ENCODE measurements at regions not wholly inside any gene's neighbourhood (a gene's known extent, or its start where the extent isn't known, plus 50 kb on each side); places are given as distances from the start of the nearest gene placed in this dataset.

DNA sequence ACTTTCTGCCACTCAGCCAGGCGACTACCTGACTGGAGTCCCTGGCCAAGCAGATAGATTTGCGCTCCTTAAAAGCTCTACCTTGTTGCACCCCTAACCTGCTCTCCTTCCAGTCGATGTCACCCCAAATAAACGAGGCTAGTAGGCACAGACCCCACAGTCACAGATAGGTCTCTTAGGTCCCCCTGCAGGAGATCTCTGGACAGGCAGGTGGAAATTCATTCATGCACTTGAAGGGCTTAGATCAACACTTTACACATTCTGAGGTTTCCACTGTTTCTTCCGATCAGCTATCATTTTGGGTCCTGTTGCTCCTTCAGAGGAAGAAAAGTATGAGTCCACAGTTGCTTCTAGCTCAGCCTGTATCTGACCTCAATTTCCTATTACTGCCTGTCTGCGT is 272.6 kb upstream of the FMN2 start:
- H3K36me3 ChIP-seq (ENCODE audit: low read depth), result no peaks in the 10 kb centered on the region
- H3K4me1 ChIP-seq (ENCODE audit: insufficient read depth), result no peaks in the 10 kb centered on the region
- H2AFZ ChIP-seq, result no peak overlapping the region
- H3K27me3 ChIP-seq (replicated peaks; ENCODE audit: insufficient read depth), result no peaks in the 10 kb centered on the region
- H3K27ac ChIP-seq, result no peak overlapping the region
- H3K9me3 ChIP-seq (ENCODE audit: low read depth), result no peaks in the 10 kb centered on the region
- no peak overlapping the region for H3K9ac ChIP-seq
- H3K4me3 ChIP-seq, result no peak overlapping the region
- in situ Hi-C loops (cut with MboI), result no loop called here
- no peak for TF ChIP-seq EZH2phosphoT487 (IDR thresholded peaks at IDR 0.05; ENCODE audit: insufficient read depth, low read depth)
- no peak for TF ChIP-seq EZH2 (IDR thresholded peaks at IDR 0.05; ENCODE audit: insufficient read depth, poor library complexity, severe bottlenecking)
- H3K9me2 ChIP-seq (ENCODE audit: insufficient read depth), result no peaks in the 10 kb centered on the region
- 14 to 26% methylated on average over 6 of the region's 6 CpGs for WGBS, 2 experiments (ENCODE audit: low coverage in 1 of 2, low lambda C conversion rate in 2 of 2, missing lambda C conversion rate in 2 of 2)
- no peaks in the 10 kb centered on the region for H3K79me2 ChIP-seq (ENCODE audit: insufficient read depth)
- DNase-seq, result no peak
- no peaks in the 10 kb centered on the region for H3F3A ChIP-seq (ENCODE audit: insufficient read depth)
- H3K4me2 ChIP-seq (ENCODE audit: unreplicated experiment), result no peak overlapping the region
- H4K20me1 ChIP-seq (ENCODE audit: insufficient read depth), result no peaks in the 10 kb centered on the region

DNA sequence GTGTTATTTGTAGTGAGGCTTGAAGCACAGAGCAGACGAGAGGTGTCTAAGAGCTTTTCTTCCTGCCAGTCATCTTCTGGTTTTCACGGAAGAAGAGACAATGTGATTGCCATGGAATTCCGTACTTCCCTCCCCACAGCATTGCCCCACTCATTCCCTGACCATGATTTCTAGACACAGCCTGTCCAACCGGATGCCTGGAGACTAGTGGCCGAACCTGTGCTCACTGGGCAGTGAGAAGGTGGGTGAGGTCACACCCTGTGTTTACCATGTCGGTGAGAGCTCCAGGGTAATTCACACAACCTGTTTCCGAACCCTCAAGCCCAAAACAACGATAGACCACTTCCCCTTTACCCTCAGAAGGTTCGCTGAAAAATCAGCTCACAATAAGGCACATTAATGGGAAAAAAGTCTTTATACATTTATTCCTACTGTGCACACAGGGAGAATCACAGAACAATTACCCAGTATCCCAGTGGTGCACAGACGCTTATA is 271.9 kb upstream of the FMN2 start:
- H3K79me2 ChIP-seq (ENCODE audit: insufficient read depth), result no peaks in the 10 kb centered on the region
- no peaks in the 10 kb centered on the region for H3K9me3 ChIP-seq (ENCODE audit: low read depth)
- H3F3A ChIP-seq (ENCODE audit: insufficient read depth), result no peaks in the 10 kb centered on the region
- H3K4me3 ChIP-seq, result no peak overlapping the region
- no peaks in the 10 kb centered on the region for H3K27me3 ChIP-seq (replicated peaks; ENCODE audit: insufficient read depth)
- no peak overlapping the region for H3K9ac ChIP-seq
- no peaks in the 10 kb centered on the region for H3K9me2 ChIP-seq (ENCODE audit: insufficient read depth)
- H2AFZ ChIP-seq, result no peak overlapping the region
- no peaks in the 10 kb centered on the region for H3K36me3 ChIP-seq (ENCODE audit: low read depth)
- no peak for DNase-seq
- TF ChIP-seq EZH2 (IDR thresholded peaks at IDR 0.05; ENCODE audit: insufficient read depth, poor library complexity, severe bottlenecking), result no peak
- no peak for TF ChIP-seq EZH2phosphoT487 (IDR thresholded peaks at IDR 0.05; ENCODE audit: insufficient read depth, low read depth)
- no peaks in the 10 kb centered on the region for H4K20me1 ChIP-seq (ENCODE audit: insufficient read depth)
- no peak overlapping the region for H3K27ac ChIP-seq
- in situ Hi-C loops (cut with MboI), result no loop called here
- H3K4me2 ChIP-seq (ENCODE audit: unreplicated experiment), result no peak overlapping the region
- 14 to 16% methylated on average over 10 of the region's 10 CpGs for WGBS, 2 experiments (ENCODE audit: low coverage in 1 of 2, low lambda C conversion rate in 2 of 2, missing lambda C conversion rate in 2 of 2)
- no peaks in the 10 kb centered on the region for H3K4me1 ChIP-seq (ENCODE audit: insufficient read depth)

DNA sequence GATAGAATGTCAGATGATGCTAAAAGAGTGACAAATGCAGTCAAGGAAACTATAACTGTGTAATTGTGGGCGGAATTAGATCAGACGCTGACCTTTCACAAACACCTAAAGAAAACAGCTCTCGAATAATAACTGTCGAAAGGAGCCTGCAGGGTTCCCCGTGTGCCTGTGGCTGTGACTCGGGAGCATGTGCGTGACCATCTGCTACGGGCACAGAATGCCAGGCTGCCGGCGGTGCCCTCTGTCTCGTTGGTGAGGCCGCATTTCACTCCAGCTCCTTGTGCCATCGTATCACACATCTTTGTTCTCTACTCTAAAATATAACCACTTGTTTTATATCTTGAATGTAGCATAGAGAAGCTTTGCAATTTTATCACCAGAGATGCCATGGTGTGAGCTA is 267.8 kb upstream of the FMN2 start:
- H3K4me2 ChIP-seq (ENCODE audit: unreplicated experiment), result no peak overlapping the region
- no peaks in the 10 kb centered on the region for H3K9me3 ChIP-seq (ENCODE audit: low read depth)
- H3K27ac ChIP-seq, result no peak overlapping the region
- no peak overlapping the region for H2AFZ ChIP-seq
- no peak for DNase-seq
- no peak for TF ChIP-seq EZH2phosphoT487 (IDR thresholded peaks at IDR 0.05; ENCODE audit: insufficient read depth, low read depth)
- no peak for TF ChIP-seq EZH2 (IDR thresholded peaks at IDR 0.05; ENCODE audit: insufficient read depth, poor library complexity, severe bottlenecking)
- H3K36me3 ChIP-seq (ENCODE audit: low read depth), result no peaks in the 10 kb centered on the region
- no peaks in the 10 kb centered on the region for H4K20me1 ChIP-seq (ENCODE audit: insufficient read depth)
- no peaks in the 10 kb centered on the region for H3K9me2 ChIP-seq (ENCODE audit: insufficient read depth)
- H3K4me1 ChIP-seq (ENCODE audit: insufficient read depth), result no peaks in the 10 kb centered on the region
- no peaks in the 10 kb centered on the region for H3F3A ChIP-seq (ENCODE audit: insufficient read depth)
- in situ Hi-C loops (cut with MboI), result no loop called here
- H3K9ac ChIP-seq, result no peak overlapping the region
- WGBS, 2 experiments (ENCODE audit: low coverage in 1 of 2, low lambda C conversion rate in 2 of 2, missing lambda C conversion rate in 2 of 2), result 34 to 35% methylated on average over 13 of the region's 13 CpGs
- no peaks in the 10 kb centered on the region for H3K79me2 ChIP-seq (ENCODE audit: insufficient read depth)
- H3K4me3 ChIP-seq, result no peak overlapping the region
- no peaks in the 10 kb centered on the region for H3K27me3 ChIP-seq (replicated peaks; ENCODE audit: insufficient read depth)

DNA sequence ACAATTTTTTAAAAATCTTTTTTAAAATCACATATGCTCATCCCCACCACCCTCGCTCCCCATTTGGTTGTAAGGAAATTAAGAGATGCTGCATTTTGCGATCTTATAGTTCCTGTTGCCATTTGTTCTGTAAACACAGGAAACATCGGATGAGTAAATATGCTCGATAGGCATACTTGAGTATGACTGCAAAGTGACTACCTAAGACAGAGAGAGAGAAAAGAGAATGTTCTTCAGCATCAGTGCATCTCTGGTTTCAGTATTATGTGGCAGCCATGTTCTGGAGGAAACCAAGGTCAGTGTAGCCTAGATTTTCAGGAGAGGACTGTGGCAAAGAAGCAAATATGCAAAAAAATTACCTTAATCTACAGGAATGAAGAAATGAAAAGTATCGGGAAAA is 265.5 kb upstream of the FMN2 start:
- in situ Hi-C loops (cut with MboI), result no loop called here
- H3K4me2 ChIP-seq (ENCODE audit: unreplicated experiment), result no peak overlapping the region
- H4K20me1 ChIP-seq (ENCODE audit: insufficient read depth), result no peaks in the 10 kb centered on the region
- H3K79me2 ChIP-seq (ENCODE audit: insufficient read depth), result no peaks in the 10 kb centered on the region
- H3K9ac ChIP-seq, result no peak overlapping the region
- no peak overlapping the region for H3K27ac ChIP-seq
- no peaks in the 10 kb centered on the region for H3K27me3 ChIP-seq (replicated peaks; ENCODE audit: insufficient read depth)
- 35 to 36% methylated on average over 5 of the region's 5 CpGs for WGBS, 2 experiments (ENCODE audit: low coverage in 1 of 2, low lambda C conversion rate in 2 of 2, missing lambda C conversion rate in 2 of 2)
- no peaks in the 10 kb centered on the region for H3K9me3 ChIP-seq (ENCODE audit: low read depth)
- H3K4me1 ChIP-seq (ENCODE audit: insufficient read depth), result no peaks in the 10 kb centered on the region
- DNase-seq, result no peak
- H3K4me3 ChIP-seq, result no peak overlapping the region
- no peaks in the 10 kb centered on the region for H3K36me3 ChIP-seq (ENCODE audit: low read depth)
- no peak overlapping the region for H2AFZ ChIP-seq
- TF ChIP-seq EZH2phosphoT487 (IDR thresholded peaks at IDR 0.05; ENCODE audit: insufficient read depth, low read depth) (no peak), EZH2 (IDR thresholded peaks at IDR 0.05; ENCODE audit: insufficient read depth, poor library complexity, severe bottlenecking) (no peak)
- no peaks in the 10 kb centered on the region for H3F3A ChIP-seq (ENCODE audit: insufficient read depth)
- no peaks in the 10 kb centered on the region for H3K9me2 ChIP-seq (ENCODE audit: insufficient read depth)

DNA sequence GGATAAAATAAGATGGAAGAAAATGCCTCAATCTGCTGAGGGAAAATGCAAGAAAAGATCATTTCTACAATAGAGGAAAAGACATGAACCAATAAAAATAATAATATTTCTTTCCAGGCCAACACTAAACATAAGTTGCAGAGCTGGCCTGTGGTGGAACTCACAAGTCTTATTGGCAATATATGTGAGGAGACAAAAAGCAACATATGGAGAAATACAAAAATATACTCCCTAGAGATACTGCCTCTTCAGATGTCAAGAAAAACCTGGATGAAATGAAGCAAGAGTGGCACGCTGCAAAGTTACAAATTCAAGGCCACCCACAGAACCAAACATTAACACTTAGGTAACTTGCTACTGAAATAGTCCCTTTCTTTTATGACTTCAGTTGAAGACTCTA is 264.9 kb upstream of the FMN2 start:
- Histone ChIP-seq H3K4me1 (ENCODE audit: insufficient read depth) (no peaks in the 10 kb centered on the region), H3K27ac (no peak overlapping the region), H2AFZ (no peak overlapping the region), H3K9me3 (ENCODE audit: low read depth) (no peaks in the 10 kb centered on the region), H3K9ac (no peak overlapping the region), H3F3A (ENCODE audit: insufficient read depth) (no peaks in the 10 kb centered on the region), H3K79me2 (ENCODE audit: insufficient read depth) (no peaks in the 10 kb centered on the region), H3K9me2 (ENCODE audit: insufficient read depth) (no peaks in the 10 kb centered on the region), H4K20me1 (ENCODE audit: insufficient read depth) (no peaks in the 10 kb centered on the region), H3K4me3 (no peak overlapping the region), H3K27me3 (replicated peaks; ENCODE audit: insufficient read depth) (no peaks in the 10 kb centered on the region), H3K4me2 (ENCODE audit: unreplicated experiment) (no peak overlapping the region), H3K36me3 (ENCODE audit: low read depth) (no peaks in the 10 kb centered on the region)
- no peak for TF ChIP-seq EZH2phosphoT487 (IDR thresholded peaks at IDR 0.05; ENCODE audit: insufficient read depth, low read depth)
- no peak for TF ChIP-seq EZH2 (IDR thresholded peaks at IDR 0.05; ENCODE audit: insufficient read depth, poor library complexity, severe bottlenecking)
- no peak for DNase-seq
- in situ Hi-C loops (cut with MboI), result no loop called here
- 11% methylated on average over 1 of the region's 1 CpG for WGBS, 2 experiments (ENCODE audit: low coverage in 1 of 2, low lambda C conversion rate in 2 of 2, missing lambda C conversion rate in 2 of 2)

All from GM23248 (cell line).